ENCODE measurements at regions not wholly inside any gene's neighbourhood (a gene's known extent, or its start where the extent isn't known, plus 50 kb on each side); places are given as distances from the start of the nearest gene placed in this dataset.
"Not testable (repeated sequence)": the region's sequence is repeated elsewhere in the genome, so short reads cannot be mapped to it uniquely, and the experiment has no call there.

DNA sequence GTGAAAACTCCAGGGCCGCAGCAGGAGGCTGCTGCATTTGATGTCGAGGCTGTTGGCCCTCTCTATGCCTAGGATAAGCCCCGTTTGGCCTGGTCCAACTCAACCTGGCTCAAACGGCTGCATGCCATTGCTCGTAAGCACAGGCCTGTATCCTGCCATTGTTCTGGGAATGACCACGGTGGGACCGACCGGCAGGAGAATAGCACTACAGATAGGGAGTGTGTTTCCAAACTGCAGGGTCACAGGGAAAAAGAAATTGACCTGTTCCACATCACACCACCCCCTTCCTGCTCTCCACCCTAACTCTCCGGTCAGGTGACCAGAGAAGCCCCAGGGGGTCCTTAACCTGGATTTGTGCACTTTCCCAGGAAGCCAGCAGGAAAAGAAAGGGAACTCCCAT lies 278.7 kb upstream of the KLF4 start:
- H3K4me3 ChIP-seq (ENCODE audit: low read depth, low read length) = no peak overlapping the region
- TF ChIP-seq, protein P1, sequence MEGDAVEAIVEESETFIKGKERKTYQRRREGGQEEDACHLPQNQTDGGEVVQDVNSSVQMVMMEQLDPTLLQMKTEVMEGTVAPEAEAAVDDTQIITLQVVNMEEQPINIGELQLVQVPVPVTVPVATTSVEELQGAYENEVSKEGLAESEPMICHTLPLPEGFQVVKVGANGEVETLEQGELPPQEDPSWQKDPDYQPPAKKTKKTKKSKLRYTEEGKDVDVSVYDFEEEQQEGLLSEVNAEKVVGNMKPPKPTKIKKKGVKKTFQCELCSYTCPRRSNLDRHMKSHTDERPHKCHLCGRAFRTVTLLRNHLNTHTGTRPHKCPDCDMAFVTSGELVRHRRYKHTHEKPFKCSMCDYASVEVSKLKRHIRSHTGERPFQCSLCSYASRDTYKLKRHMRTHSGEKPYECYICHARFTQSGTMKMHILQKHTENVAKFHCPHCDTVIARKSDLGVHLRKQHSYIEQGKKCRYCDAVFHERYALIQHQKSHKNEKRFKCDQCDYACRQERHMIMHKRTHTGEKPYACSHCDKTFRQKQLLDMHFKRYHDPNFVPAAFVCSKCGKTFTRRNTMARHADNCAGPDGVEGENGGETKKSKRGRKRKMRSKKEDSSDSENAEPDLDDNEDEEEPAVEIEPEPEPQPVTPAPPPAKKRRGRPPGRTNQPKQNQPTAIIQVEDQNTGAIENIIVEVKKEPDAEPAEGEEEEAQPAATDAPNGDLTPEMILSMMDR (IDR thresholded peaks at IDR 0.05; ENCODE audit: borderline replicate concordance, insufficient read depth, low read depth, low read length) = no peak

DNA sequence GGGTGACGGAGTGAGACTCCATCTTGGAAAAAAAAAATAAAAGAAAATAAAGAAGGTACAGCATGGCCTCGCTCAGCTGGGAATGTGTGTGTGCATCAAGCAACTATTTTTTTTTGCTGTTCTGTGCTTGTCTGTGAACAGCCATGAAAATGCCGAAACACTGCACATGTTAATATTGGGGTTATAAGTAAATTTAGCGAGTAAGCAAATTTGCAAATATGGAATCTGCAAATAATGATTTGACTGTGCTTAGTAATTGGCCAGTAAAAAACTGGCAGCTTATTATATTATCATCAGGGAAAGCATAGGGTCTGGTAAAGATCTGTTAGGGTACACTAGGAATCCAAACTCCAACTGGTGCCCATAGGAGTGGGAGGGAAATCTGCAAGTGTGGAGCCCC lies 278.1 kb upstream of the KLF4 start:
- TF ChIP-seq, protein P1 (IDR thresholded peaks at IDR 0.05; ENCODE audit: borderline replicate concordance, insufficient read depth, low read depth, low read length) = no peak
- no peak overlapping the region for H3K4me3 ChIP-seq (ENCODE audit: low read depth, low read length)

DNA sequence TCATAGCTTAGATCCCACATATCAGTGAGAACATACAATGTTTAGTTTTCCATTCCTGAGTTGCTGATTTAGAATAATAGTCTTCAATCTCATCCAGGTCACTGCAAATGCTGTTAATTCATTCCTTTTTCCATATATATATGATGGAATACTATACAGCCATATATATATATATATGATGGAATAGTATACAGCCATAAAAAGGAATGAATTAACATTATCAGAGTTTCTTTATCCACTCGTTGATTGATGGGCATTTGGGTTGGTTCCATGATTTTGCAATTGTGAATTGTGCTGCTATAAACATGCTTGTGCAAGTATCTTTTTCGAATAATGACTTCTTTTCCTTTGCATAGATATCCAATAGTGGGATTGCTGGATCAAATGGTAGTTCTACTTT lies 273.9 kb upstream of the KLF4 start:
- H3K4me3 ChIP-seq (ENCODE audit: low read depth, low read length) = not testable (repeated sequence)

DNA sequence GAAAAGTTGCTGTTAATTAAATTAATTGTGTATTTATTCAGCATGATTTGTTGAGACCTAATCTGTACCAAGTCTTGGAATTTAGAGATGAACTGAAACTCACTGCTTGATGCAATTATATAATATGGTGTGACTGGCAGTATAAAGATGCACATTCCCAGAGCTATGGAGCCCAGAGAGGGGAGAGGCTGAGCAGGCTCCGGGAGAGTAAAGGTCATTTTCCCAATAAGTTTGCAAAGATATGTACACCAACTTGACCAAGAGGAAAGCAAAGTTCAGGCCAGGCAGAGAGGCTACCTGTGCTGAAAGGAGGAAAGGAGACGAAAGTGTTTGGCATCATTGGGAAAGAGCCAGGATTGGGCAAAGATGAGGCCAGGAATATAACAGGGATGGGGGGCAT lies 271.7 kb upstream of the KLF4 start:
- no peak overlapping the region for H3K4me3 ChIP-seq (ENCODE audit: low read depth, low read length)
- TF ChIP-seq, protein P1 (IDR thresholded peaks at IDR 0.05; ENCODE audit: borderline replicate concordance, insufficient read depth, low read depth, low read length) = no peak

DNA sequence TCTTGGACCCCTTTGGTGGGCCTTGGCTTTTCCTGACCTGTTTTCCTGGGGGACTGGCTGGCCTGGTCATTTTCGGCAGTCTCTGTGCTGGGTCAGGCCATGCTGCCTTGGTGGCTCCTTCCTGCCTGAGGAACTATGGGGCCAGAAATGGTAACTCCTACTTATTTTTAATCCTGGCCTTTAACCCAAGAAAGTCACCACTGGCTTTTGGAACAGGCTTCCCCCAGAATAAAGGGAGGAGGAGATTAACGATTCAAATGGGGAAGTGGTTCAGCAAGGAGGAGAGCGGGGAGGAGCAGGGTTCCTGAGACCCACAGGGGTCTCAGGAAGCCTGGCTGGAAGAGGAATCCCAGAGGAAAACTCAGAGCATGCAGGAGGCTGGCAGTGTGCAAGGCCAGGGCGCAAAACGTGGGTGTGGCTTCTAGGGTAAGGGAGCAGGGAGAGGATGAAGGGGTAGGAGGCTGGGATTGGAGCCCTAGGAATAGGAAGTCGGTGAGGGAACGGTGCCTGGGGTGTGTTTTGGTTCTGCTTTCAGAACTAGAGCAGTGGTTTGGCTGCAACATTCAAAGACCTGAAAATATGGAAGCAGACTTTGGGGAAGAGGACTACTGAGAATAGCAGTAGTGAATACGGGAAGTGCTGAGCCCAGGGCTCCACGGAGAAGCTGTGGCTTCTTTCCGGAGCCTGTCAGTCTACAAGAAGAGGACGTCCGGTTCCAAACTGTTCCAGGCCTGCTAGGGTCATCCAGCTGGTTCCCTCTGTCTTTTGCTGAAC lies 271.1 kb upstream of the KLF4 start:
- TF ChIP-seq, protein P1 (IDR thresholded peaks at IDR 0.05; ENCODE audit: borderline replicate concordance, insufficient read depth, low read depth, low read length) = no peak
- no peak overlapping the region for H3K4me3 ChIP-seq (ENCODE audit: low read depth, low read length)

DNA sequence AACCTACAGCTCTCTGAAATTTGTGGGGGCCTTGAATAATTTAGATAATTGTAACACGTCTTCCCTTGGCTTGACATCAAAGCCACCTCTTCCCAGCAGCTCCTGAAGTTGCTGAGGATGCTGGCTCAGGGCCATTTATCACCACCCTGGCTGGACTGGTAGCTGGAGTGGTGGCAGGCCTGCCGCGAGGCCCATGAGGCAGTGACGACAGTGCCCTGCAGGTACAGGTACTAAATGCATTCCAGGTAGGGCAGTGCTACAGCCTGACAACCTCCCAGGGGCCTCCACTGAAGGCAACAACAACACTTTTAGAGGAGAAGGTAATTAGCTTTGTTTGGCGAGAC lies 270.2 kb upstream of the KLF4 start:
- no peak overlapping the region for H3K4me3 ChIP-seq (ENCODE audit: low read depth, low read length)
- TF ChIP-seq, protein P1 (IDR thresholded peaks at IDR 0.05; ENCODE audit: borderline replicate concordance, insufficient read depth, low read depth, low read length) = no peak

DNA sequence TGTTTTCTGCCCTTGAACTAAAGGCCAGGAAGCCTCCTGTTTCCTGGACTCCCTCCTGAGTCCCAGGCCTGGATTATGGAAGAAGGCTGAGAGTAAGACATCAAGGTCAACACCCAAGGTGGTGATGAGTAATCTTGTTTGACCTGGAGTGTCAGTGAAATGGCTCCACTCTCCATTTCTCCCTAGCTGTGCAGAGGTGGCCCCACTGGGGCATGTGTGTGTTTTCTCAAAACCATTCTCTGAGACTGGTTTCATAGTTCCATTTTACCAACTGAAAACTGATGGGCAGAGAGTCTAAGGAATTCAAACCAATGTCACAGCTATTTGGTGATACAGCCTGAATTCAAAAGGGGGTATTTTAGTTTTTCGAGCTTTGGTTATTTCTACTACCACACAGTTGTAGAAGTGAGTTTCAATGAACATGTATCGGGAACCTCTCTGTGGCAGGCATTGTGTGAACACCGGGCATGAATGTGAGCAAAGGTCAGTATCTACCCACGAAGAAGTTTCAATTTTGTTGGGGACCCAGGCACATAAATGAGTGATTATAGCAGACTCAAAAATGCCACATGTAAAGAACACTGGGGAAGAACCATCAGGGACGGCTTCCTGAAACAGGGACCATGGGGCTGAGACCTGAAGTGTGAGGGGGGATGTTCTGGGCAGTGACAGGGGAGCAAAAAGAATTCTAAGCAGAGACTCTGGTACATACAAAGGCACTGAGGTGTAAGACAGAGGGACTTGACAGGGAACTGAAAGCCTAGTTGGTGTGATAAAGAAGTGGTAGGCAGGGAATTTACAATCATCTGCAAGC lies 269.6 kb upstream of the KLF4 start:
- H3K4me3 ChIP-seq (ENCODE audit: low read depth, low read length) = no peak overlapping the region
- TF ChIP-seq, protein P1 (IDR thresholded peaks at IDR 0.05; ENCODE audit: borderline replicate concordance, insufficient read depth, low read depth, low read length) = no peak

All from GM12875 (cell line).